ENCODE measurements at regions not wholly inside any gene's neighbourhood (a gene's known extent, or its start where the extent isn't known, plus 50 kb on each side); places are given as distances from the start of the nearest gene placed in this dataset.
A peak's percentile ranks its signal among the peaks of the same experiment; 100 is the strongest.

- peak; percentile 89 for DNase-seq
Measured at GRCh38 chr14:32254952-32255679, 52.0 kb upstream of the RNU6-8 start.

GRCh38 chr14:32255789-32256188, 52.7 kb upstream of the RNU6-8 start:
- DNase-seq = no peak

- peak; percentile 68 for DNase-seq
Measured at GRCh38 chr14:32256576-32256975, 53.5 kb upstream of the RNU6-8 start.

- DNase-seq = peak; percentile 46
Measured at GRCh38 chr14:32258336-32258993, 55.4 kb upstream of the RNU6-8 start.

- peak; percentile 21 for DNase-seq
Measured at GRCh38 chr14:32259368-32260013, 56.4 kb upstream of the RNU6-8 start.

- DNase-seq = no peak
Measured at GRCh38 chr14:32263939-32264567, 61.0 kb upstream of the RNU6-8 start.

- no peak for DNase-seq
Measured at GRCh38 chr14:32265584-32265983, 62.5 kb upstream of the RNU6-8 start.

GRCh38 chr14:32277998-32278397, 51.1 kb upstream of the AKAP6 start:
- DNase-seq = no peak

Data from tongue (tissue), 1 donor.